Hepatocyte (in vitro differentiated cells): ENCODE measurements at regions not wholly inside any gene's neighbourhood (a gene's known extent, or its start where the extent isn't known, plus 50 kb on each side); places are given as distances from the start of the nearest gene placed in this dataset.

Experiments used
- EZH2phosphoT487 ChIP-seq: fragments of 200-600 bp; sonication (generic); IDR thresholded peaks from one replicate; pipeline ENCODE4 v1.6.1; 2018; ENCODE audit warnings: antibody characterized with exemption, mild to moderate bottlenecking, low read depth, moderate library complexity; ENCODE audit not compliant: unreplicated experiment, severe bottlenecking
- TF ChIP-seq, protein P1 (sequence below): fragments of 200-600 bp; sonication (generic); IDR thresholded peaks from 2 replicates; pipeline ENCODE4 v1.5.1; 2016; ENCODE audit warnings: antibody characterized with exemption, mild to moderate bottlenecking; ENCODE audit not compliant: poor library complexity

DNA sequence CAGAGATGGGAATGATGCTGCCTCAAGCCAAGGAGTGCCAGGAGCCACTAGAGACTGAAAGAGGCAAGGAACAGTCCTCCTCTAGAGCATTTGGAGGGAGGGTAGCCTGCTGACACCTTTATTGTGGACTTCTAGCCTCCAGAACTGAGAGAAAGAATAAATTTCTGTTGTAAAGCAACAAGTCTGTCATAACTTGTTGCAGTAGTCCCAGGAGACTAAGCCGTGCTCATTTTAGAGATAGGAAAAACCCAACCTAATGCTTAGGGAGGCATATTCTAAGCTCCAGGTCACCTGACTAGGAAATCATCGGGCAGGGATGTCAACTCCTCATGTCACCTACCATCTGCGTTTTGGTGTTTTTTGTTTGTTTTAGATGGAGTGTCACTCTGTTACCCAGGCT, 345.4 kb upstream of the EEF2KMT start:
- TF ChIP-seq, protein P1, sequence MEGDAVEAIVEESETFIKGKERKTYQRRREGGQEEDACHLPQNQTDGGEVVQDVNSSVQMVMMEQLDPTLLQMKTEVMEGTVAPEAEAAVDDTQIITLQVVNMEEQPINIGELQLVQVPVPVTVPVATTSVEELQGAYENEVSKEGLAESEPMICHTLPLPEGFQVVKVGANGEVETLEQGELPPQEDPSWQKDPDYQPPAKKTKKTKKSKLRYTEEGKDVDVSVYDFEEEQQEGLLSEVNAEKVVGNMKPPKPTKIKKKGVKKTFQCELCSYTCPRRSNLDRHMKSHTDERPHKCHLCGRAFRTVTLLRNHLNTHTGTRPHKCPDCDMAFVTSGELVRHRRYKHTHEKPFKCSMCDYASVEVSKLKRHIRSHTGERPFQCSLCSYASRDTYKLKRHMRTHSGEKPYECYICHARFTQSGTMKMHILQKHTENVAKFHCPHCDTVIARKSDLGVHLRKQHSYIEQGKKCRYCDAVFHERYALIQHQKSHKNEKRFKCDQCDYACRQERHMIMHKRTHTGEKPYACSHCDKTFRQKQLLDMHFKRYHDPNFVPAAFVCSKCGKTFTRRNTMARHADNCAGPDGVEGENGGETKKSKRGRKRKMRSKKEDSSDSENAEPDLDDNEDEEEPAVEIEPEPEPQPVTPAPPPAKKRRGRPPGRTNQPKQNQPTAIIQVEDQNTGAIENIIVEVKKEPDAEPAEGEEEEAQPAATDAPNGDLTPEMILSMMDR: no peak
- TF ChIP-seq EZH2phosphoT487: no peak
